MM.1S (cell line): ENCODE measurements at regions not wholly inside any gene's neighbourhood (a gene's known extent, or its start where the extent isn't known, plus 50 kb on each side); places are given as distances from the start of the nearest gene placed in this dataset.

Experiments
- DNase-seq: peaks from one replicate; pipeline ENCODE4 v3.0.0-alpha.2; 2015
- H2AFZ ChIP-seq: fragments of 300-600 bp; sonication (generic); 2 replicates; pipeline ENCODE4 v1.6.0; 2016; ENCODE audit warnings: antibody characterized with exemption, low read length
- H3F3A ChIP-seq: fragments of 300-600 bp; sonication (generic); 2 replicates; pipeline ENCODE4 v1.6.1; 2016; ENCODE audit warnings: mild to moderate bottlenecking, antibody characterized with exemption, low read length, moderate library complexity, mixed read lengths; ENCODE audit not compliant: insufficient read depth
- H3K27ac ChIP-seq: fragments of 300-600 bp; sonication (generic); 2 replicates; pipeline ENCODE4 v1.5.1; 2016; ENCODE audit warnings: mild to moderate bottlenecking, low read length
- H3K27me3 ChIP-seq: fragments of 300-600 bp; sonication (generic); replicated peaks from 2 replicates; pipeline ENCODE4 v1.6.0; 2016; ENCODE audit warnings: low read length; ENCODE audit not compliant: insufficient read depth
- H3K36me3 ChIP-seq: fragments of 300-600 bp; sonication (generic); replicated peaks from 2 replicates; pipeline ENCODE4 v1.6.1; 2016; ENCODE audit warnings: mild to moderate bottlenecking, low read length, mixed read lengths; ENCODE audit not compliant: insufficient read depth
- H3K4me1 ChIP-seq: fragments of 300-600 bp; sonication (generic); 2 replicates; pipeline ENCODE4 v1.6.1; 2016; ENCODE audit warnings: low read length, mixed read lengths
- H3K4me2 ChIP-seq: fragments of 300-600 bp; sonication (generic); 2 replicates; pipeline ENCODE4 v1.6.0; 2016; ENCODE audit warnings: low read depth, low read length
- H3K4me3 ChIP-seq: fragments of 300-600 bp; sonication (generic); 2 replicates; pipeline ENCODE4 v1.5.1; 2016; ENCODE audit warnings: low read length, mixed read lengths
- H3K79me2 ChIP-seq: fragments of 300-600 bp; sonication (generic); 2 replicates; pipeline ENCODE4 v1.6.1; 2016; ENCODE audit warnings: mixed run types, low read length, mixed read lengths
- H3K9ac ChIP-seq: fragments of 300-600 bp; sonication (generic); 2 replicates; pipeline ENCODE4 v1.6.1; 2016; ENCODE audit warnings: low read length, mixed read lengths
- H3K9me2 ChIP-seq: fragments of 300-600 bp; sonication (generic); replicated peaks from 2 replicates; pipeline ENCODE4 v1.6.1; 2016; ENCODE audit warnings: mild to moderate bottlenecking, low read length, mixed read lengths; ENCODE audit not compliant: insufficient read depth
- H3K9me3 ChIP-seq: fragments of 300-600 bp; sonication (generic); replicated peaks from 2 replicates; pipeline ENCODE4 v1.6.1; 2016; ENCODE audit warnings: mild to moderate bottlenecking, low read length, mixed read lengths; ENCODE audit not compliant: insufficient read depth
- H4K20me1 ChIP-seq: fragments of 300-600 bp; sonication (generic); 2 replicates; pipeline ENCODE4 v1.6.1; 2016; ENCODE audit warnings: mild to moderate bottlenecking, low read length, moderate library complexity, mixed read lengths; ENCODE audit not compliant: insufficient read depth
- EZH2 ChIP-seq: fragments of 300-600 bp; sonication (generic); optimal IDR thresholded peaks from 2 replicates; pipeline ENCODE3; 2017; ENCODE audit warnings: low read depth, mild to moderate bottlenecking, antibody characterized with exemption, low read length, mixed read lengths
- EZH2phosphoT487 ChIP-seq: fragments of 300-600 bp; sonication (generic); IDR thresholded peaks from 2 replicates; pipeline ENCODE4 v1.6.1; 2018; ENCODE audit warnings: antibody characterized with exemption, low read length
- TF ChIP-seq, protein P1 (sequence below): fragments of 300-600 bp; sonication (generic); IDR thresholded peaks from 2 replicates; pipeline ENCODE4 v1.5.1; 2016; ENCODE audit warnings: antibody characterized with exemption, low read length, mixed read lengths

DNA sequence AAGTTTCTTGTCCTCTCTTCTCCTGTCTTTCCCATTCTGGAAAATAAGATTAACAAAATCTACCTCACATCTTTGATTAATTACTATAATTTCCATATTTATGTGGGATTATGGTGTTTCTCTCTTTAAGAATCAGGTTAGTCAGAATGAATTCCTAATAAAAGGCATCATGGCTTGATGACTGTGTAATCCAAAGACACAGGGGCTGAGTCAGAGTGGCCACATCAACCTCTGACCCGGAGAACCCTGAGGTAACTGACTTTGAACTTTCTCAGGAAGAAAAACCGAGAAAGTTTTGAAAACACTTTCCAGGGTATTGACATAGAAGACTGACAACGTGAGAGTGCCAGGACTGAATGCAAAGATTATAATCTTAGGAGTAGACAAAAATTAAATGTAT is 170.3 kb upstream of the MCTP2 start:
- H3K4me2 ChIP-seq: no peak overlapping the region
- no peaks in the 10 kb centered on the region for H3K9me2 ChIP-seq

DNA sequence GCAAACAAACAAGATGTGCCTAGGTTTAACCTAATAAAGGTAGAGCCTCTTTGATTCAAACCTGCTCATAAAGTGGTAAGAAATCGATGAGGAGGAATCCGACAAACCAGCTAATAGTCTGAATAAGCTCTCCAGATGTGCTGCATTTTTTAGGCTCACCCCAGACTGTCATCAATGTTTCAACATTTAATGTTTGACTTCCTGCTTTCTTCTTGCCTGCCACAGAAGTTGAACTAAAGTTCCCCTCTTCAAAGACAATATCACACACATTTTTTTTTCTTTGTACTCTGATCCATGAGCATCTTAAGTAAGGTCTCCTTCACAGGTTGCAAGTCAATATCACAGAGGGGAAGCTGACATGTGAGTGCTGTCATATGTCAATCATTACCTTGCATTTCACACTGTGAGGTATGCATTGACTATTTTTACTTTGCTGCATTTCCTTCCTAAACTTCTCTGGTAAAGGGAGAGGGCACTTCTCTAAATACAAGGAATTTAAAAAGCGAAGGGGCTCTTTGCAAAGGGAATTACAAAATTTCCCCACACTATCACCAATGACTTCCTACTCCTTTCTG is 172.3 kb upstream of the MCTP2 start:
- H3K4me1 ChIP-seq: peaks cover 7% of the 10 kb centered on the region; the same call in 1 of the 2 replicates
- H3K9ac ChIP-seq: no peak overlapping the region
- no peaks in the 10 kb centered on the region for H3K27me3 ChIP-seq
- no peaks in the 10 kb centered on the region for H3F3A ChIP-seq
- TF ChIP-seq, protein P1, sequence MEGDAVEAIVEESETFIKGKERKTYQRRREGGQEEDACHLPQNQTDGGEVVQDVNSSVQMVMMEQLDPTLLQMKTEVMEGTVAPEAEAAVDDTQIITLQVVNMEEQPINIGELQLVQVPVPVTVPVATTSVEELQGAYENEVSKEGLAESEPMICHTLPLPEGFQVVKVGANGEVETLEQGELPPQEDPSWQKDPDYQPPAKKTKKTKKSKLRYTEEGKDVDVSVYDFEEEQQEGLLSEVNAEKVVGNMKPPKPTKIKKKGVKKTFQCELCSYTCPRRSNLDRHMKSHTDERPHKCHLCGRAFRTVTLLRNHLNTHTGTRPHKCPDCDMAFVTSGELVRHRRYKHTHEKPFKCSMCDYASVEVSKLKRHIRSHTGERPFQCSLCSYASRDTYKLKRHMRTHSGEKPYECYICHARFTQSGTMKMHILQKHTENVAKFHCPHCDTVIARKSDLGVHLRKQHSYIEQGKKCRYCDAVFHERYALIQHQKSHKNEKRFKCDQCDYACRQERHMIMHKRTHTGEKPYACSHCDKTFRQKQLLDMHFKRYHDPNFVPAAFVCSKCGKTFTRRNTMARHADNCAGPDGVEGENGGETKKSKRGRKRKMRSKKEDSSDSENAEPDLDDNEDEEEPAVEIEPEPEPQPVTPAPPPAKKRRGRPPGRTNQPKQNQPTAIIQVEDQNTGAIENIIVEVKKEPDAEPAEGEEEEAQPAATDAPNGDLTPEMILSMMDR: no peak
- TF ChIP-seq EZH2phosphoT487 (no peak), EZH2 (no peak)
- no peak overlapping the region for H3K27ac ChIP-seq
- no peaks in the 10 kb centered on the region for H3K9me3 ChIP-seq
- H3K79me2 ChIP-seq: no peaks in the 10 kb centered on the region
- no peaks in the 10 kb centered on the region for H3K36me3 ChIP-seq
- DNase-seq: no peak
- H3K9me2 ChIP-seq: no peaks in the 10 kb centered on the region
- H3K4me3 ChIP-seq: no peak overlapping the region
- no peak overlapping the region for H2AFZ ChIP-seq
- no peak overlapping the region for H3K4me2 ChIP-seq
- no peaks in the 10 kb centered on the region for H4K20me1 ChIP-seq

More for the DNA sequence above, 170.3 kb upstream of the MCTP2 start:
- no peaks in the 10 kb centered on the region for H3K27me3 ChIP-seq
- H2AFZ ChIP-seq: no peak overlapping the region
- no peak overlapping the region for H3K4me3 ChIP-seq
- H3K4me1 ChIP-seq: peaks cover 7% of the 10 kb centered on the region; the same call in 1 of the 2 replicates
- no peaks in the 10 kb centered on the region for H4K20me1 ChIP-seq
- TF ChIP-seq EZH2phosphoT487: no peak
- TF ChIP-seq, protein P1: no peak
- TF ChIP-seq EZH2: no peak
- DNase-seq: no peak
- H3K79me2 ChIP-seq: no peaks in the 10 kb centered on the region
- no peaks in the 10 kb centered on the region for H3F3A ChIP-seq
- no peaks in the 10 kb centered on the region for H3K36me3 ChIP-seq
- H3K9ac ChIP-seq: no peak overlapping the region
- no peaks in the 10 kb centered on the region for H3K9me3 ChIP-seq
- H3K27ac ChIP-seq: no peak overlapping the region

DNA sequence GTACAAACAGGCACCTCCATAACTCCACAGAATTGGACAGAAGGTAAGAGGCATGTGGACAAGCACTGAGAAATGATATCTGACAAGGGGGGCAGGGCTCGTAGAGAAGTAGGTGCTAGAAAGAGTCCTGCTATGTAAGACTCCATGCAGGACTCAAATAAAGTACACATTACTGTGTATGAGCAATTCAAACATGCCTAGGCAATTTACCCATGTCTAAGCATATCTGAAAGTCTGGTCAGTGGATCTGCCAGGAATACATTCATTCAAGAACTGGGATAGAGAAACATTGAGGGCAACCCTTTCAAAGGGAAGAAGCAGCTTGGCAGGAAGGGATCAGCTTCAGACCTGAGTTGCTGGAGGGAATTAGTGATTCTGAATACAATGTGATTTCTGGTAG is 174.1 kb upstream of the MCTP2 start:
- H4K20me1 ChIP-seq: no peaks in the 10 kb centered on the region
- no peak overlapping the region for H3K9ac ChIP-seq
- no peaks in the 10 kb centered on the region for H3K9me2 ChIP-seq
- H3F3A ChIP-seq: no peaks in the 10 kb centered on the region
- H3K36me3 ChIP-seq: no peaks in the 10 kb centered on the region
- no peak overlapping the region for H3K27ac ChIP-seq
- TF ChIP-seq EZH2: no peak
- no peak for TF ChIP-seq EZH2phosphoT487
- TF ChIP-seq, protein P1: no peak
- no peak for DNase-seq
- H3K4me1 ChIP-seq: peaks cover 7% of the 10 kb centered on the region; the same call in 1 of the 2 replicates
- no peaks in the 10 kb centered on the region for H3K9me3 ChIP-seq
- H2AFZ ChIP-seq: no peak overlapping the region
- no peak overlapping the region for H3K4me2 ChIP-seq
- no peaks in the 10 kb centered on the region for H3K79me2 ChIP-seq
- no peaks in the 10 kb centered on the region for H3K27me3 ChIP-seq
- no peak overlapping the region for H3K4me3 ChIP-seq
